GM10248 (cell line): ENCODE measurements at regions not wholly inside any gene's neighbourhood (a gene's known extent, or its start where the extent isn't known, plus 50 kb on each side); places are given as distances from the start of the nearest gene placed in this dataset.

Experiments
- CTCF ChIA-PET: fragments of 300-600 bp; sonication (Branson Sonifier 250); formaldehyde crosslinking; extraction: SDS; loops from one replicate; lab custom pipeline; 2021; ENCODE audit warnings: antibody characterized with exemption; lab: Yijun Ruan, JAX
- POLR2A ChIA-PET: fragments of 350-650 bp; sonication (Branson Sonifier 250); formaldehyde crosslinking; extraction: SDS; loops from one replicate; lab custom pipeline; 2020; ENCODE audit warnings: antibody characterized with exemption; lab: Yijun Ruan, JAX
- DNase-seq: peaks from one replicate; pipeline ENCODE4 v3.0.0; 2012; ENCODE audit errors: extremely low spot score
- TF ChIP-seq, protein P1 (sequence below): IDR thresholded peaks from 2 replicates; pipeline ENCODE4 v1.5.1; 2012; ENCODE audit warnings: mild to moderate bottlenecking, low read depth; ENCODE audit errors: extremely low read depth, missing control alignments, control extremely low read depth

DNA sequence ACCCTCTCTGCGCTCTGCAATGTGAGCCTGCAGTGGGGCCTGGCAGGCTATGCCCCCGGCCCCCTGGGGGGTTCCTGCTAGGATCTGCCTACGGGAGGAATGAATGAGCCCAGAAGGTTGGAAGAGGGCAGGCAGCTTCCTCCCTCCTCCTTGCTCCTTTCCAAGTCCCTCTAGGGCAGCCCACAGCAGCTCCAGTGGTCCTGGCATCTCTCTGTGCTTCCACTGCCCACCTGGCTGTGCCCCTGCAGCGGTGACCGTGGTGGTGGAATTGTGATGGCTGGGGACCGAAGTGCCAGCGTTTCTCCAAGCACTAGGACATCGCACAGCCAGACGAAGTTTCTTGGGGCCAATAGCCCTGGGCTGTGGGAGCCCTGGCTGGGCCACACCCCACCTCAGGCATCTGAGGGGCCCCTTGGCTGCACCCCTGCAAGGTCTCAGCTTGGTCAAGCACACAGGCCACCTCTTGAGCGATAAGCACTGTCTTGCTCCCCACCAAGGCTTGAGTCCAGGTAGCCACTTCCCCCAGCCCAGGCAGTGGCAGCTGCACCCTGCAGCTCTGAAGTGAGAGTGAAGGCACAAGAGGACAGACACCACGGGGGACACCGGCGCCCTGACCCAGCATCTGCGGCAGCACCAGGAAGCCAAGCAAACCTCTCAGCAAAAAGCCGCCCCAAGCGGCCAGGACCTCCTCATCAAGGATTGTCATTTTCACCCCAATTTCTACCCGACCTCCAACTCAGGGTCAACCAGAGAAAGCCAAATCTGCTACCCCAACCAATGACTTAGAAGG, 346.3 kb downstream of the CTTN start:
- no peak for DNase-seq
- TF ChIP-seq, protein P1, sequence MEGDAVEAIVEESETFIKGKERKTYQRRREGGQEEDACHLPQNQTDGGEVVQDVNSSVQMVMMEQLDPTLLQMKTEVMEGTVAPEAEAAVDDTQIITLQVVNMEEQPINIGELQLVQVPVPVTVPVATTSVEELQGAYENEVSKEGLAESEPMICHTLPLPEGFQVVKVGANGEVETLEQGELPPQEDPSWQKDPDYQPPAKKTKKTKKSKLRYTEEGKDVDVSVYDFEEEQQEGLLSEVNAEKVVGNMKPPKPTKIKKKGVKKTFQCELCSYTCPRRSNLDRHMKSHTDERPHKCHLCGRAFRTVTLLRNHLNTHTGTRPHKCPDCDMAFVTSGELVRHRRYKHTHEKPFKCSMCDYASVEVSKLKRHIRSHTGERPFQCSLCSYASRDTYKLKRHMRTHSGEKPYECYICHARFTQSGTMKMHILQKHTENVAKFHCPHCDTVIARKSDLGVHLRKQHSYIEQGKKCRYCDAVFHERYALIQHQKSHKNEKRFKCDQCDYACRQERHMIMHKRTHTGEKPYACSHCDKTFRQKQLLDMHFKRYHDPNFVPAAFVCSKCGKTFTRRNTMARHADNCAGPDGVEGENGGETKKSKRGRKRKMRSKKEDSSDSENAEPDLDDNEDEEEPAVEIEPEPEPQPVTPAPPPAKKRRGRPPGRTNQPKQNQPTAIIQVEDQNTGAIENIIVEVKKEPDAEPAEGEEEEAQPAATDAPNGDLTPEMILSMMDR, result no peak

DNA sequence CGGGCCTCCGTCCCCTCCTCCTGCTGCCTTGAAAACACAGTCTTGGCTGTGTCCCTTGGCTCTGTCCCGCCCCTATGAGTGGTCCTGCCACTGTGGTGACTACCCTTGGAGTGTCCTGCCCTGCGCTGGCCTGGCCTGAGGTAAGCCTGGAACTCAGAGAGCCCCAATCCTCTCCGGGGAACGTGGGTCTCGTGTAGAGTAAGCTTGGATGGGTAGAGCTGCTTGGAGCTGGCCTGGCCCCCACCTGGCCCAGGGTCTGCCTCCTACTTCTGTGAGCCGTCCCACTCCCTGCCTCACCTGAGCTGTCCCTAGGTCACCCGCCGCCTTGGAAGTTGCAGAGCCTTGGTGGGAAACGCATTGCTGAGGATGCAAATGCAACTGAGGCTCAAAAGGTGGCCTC, 347.1 kb downstream of the CTTN start:
- ChIA-PET CTCF (no interaction called here), POLR2A (no interaction called here)
- TF ChIP-seq, protein P1, result no peak
- no peak for DNase-seq

More for the DNA sequence above, 346.3 kb downstream of the CTTN start:
- ChIA-PET CTCF (no interaction called here), POLR2A (no interaction called here)

DNA sequence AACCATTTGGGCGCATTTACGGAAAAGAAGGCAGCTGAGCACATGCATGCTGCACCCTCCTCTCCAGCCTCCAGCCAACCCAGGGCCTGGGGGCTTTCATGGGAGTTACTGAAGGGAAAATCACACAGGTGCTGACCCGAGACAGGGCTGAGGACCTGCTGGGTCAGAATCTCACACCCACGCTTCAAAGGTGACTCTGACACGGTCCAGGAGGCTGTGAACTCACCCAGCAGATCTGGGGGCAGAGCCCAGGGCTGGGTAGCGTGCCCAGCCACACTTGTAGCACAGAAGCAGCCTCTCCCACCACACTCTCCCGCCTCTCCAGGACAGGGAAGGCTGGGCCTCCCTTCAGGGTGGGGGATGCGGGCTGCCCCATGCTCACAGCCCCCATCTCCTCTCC, 347.6 kb downstream of the CTTN start:
- CTCF ChIA-PET, result no interaction called here
- TF ChIP-seq, protein P1, result no peak
- no peak for DNase-seq
- POLR2A ChIA-PET, result no interaction called here

DNA sequence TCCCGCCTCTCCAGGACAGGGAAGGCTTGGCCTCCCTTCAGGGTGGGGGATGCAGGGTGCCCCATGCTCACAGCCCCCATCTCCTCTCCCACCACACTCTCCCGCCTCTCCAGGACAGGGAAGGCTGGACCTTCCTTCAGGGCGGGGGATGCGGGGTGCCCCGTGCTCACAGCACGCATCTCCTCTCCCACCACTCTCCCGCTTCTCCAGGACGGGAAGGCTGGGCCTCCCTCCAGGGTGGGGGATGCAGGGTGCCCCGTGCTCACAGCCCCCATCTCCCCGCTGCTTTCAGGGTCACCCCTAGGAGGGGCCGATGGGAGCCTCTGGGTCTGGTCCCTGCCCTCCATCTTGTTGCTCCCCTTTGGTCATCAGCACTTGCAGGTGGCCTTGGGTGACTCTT, 348.0 kb downstream of the CTTN start:
- DNase-seq, result no peak
- ChIA-PET CTCF (no interaction called here), POLR2A (no interaction called here)
- TF ChIP-seq, protein P1, result no peak

DNA sequence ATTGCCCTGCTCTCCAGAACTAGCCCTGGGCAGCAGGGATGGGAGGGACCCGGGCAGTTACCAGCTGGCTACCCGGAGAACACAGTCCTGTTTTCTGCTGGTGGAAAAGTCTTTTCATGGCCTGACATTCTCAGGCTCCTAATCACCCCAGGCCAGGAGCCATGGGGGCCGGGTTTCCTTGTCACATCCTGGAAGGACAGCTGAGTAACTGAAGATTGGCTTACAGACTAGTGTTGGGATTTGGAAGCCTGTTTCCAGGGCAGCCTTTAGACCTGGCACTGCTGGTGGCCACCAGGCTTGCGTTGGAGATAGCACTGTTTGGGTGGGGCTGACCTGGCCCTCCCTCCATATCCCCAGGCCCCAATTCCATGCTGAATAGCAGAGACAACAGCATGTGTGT, 349.0 kb downstream of the CTTN start:
- no peak for DNase-seq
- POLR2A ChIA-PET, result no interaction called here
- CTCF ChIA-PET, result no interaction called here

DNA sequence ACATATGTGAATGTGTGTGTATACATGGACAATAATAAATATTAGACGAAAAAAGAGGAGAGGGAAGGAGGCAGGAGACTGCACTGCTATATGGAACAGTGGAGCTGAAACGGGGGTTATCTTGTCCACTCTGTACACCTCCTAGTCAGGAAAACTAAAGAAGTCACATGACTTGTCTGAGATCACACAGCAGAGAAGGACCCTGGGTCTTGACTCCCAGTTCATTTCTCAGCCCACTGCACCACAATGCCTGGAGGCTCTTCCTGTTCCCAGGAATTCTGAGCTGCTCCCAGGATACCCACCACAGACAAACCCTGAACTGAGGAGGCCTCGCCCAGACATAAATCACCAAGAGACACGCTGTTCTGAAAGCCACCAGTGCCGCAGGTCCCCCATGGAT, 349.6 kb downstream of the CTTN start:
- ChIA-PET CTCF (no interaction called here), POLR2A (no interaction called here)
- TF ChIP-seq, protein P1, result no peak
- no peak for DNase-seq

More for the DNA sequence above, 349.0 kb downstream of the CTTN start:
- TF ChIP-seq, protein P1, result no peak
